ENCODE measurements at regions not wholly inside any gene's neighbourhood (a gene's known extent, or its start where the extent isn't known, plus 50 kb on each side); places are given as distances from the start of the nearest gene placed in this dataset.

- no peaks in the 10 kb centered on the region for H3K4me1 ChIP-seq
- intact Hi-C loops (cut with DNase I), result no loop called here
- 63 to 65% methylated on average over 1 of the region's 1 CpG for WGBS, 2 donors
These were observed 212.8 kb downstream of the SLITRK6 start for GRCh38 chr13:85586422-85586831.

GRCh38 chr13:85582890-85583289 is 216.3 kb downstream of the SLITRK6 start:
- no peaks in the 10 kb centered on the region for H3K4me1 ChIP-seq
- H3K4me3 ChIP-seq (replicated peaks in 1 of 3), result no peak overlapping the region
- no peak for TF ChIP-seq CTCF (IDR thresholded peaks at IDR 0.05)
- no peak for TF ChIP-seq POLR2A (IDR thresholded peaks at IDR 0.05)
- no peak overlapping the region for H3K27ac ChIP-seq
- no peaks in the 10 kb centered on the region for H3K9me3 ChIP-seq
- 83 to 87% methylated on average over 1 of the region's 1 CpG for WGBS, 2 donors
- no peaks in the 10 kb centered on the region for H3K27me3 ChIP-seq
- intact Hi-C loops (cut with DNase I), result no loop called here
- no peak for DNase-seq
- no peaks in the 10 kb centered on the region for H3K36me3 ChIP-seq

More at GRCh38 chr13:85586422-85586831, 212.8 kb downstream of the SLITRK6 start:
- no peak for DNase-seq
- H3K36me3 ChIP-seq, result no peaks in the 10 kb centered on the region
- H3K27me3 ChIP-seq, result no peaks in the 10 kb centered on the region
- no peak overlapping the region for H3K4me3 ChIP-seq (replicated peaks in 1 of 3)
- H3K9me3 ChIP-seq, result no peaks in the 10 kb centered on the region
- H3K27ac ChIP-seq, result no peak overlapping the region
- TF ChIP-seq POLR2A (IDR thresholded peaks at IDR 0.05), result no peak
- TF ChIP-seq CTCF (IDR thresholded peaks at IDR 0.05), result no peak

GRCh38 chr13:85575110-85575509 is 224.1 kb downstream of the SLITRK6 start:
- no peak for TF ChIP-seq POLR2A (IDR thresholded peaks at IDR 0.05)
- TF ChIP-seq CTCF (IDR thresholded peaks at IDR 0.05), result no peak
- Histone ChIP-seq H3K27ac (no peak overlapping the region), H3K4me3 (replicated peaks in 1 of 3) (no peak overlapping the region), H3K36me3 (no peaks in the 10 kb centered on the region), H3K9me3 (no peaks in the 10 kb centered on the region), H3K4me1 (no peaks in the 10 kb centered on the region), H3K27me3 (no peaks in the 10 kb centered on the region)
- intact Hi-C loops (cut with DNase I), result no loop called here
- no peak for DNase-seq

GRCh38 chr13:85567909-85568308 is 231.3 kb downstream of the SLITRK6 start:
- TF ChIP-seq POLR2A (IDR thresholded peaks at IDR 0.05) (no peak), CTCF (IDR thresholded peaks at IDR 0.05) (no peak)
- no peaks in the 10 kb centered on the region for H3K27me3 ChIP-seq
- no peak for DNase-seq
- no peak overlapping the region for H3K4me3 ChIP-seq (replicated peaks in 1 of 3)
- WGBS, 2 donors, result 89 to 90% methylated on average over 2 of the region's 2 CpGs
- H3K9me3 ChIP-seq, result no peaks in the 10 kb centered on the region
- H3K27ac ChIP-seq, result no peak overlapping the region
- intact Hi-C loops (cut with DNase I), result no loop called here
- no peaks in the 10 kb centered on the region for H3K36me3 ChIP-seq
- H3K4me1 ChIP-seq, result no peaks in the 10 kb centered on the region

- Histone ChIP-seq H3K4me1 (no peaks in the 10 kb centered on the region), H3K27me3 (no peaks in the 10 kb centered on the region), H3K36me3 (no peaks in the 10 kb centered on the region), H3K9me3 (no peaks in the 10 kb centered on the region), H3K27ac (no peak overlapping the region), H3K4me3 (replicated peaks in 1 of 3) (no peak overlapping the region)
- DNase-seq, result peak in 1 of 2 donors; percentile 2
- TF ChIP-seq CTCF (IDR thresholded peaks at IDR 0.05), result no peak
- TF ChIP-seq POLR2A (IDR thresholded peaks at IDR 0.05), result no peak
- 69 to 70% methylated on average over 6 of the region's 6 CpGs for WGBS, 2 donors
- intact Hi-C loops (cut with DNase I), result no loop called here
These were observed 233.6 kb downstream of the SLITRK6 start for GRCh38 chr13:85565652-85566051.
